ENCODE measurements at regions not wholly inside any gene's neighbourhood (a gene's known extent, or its start where the extent isn't known, plus 50 kb on each side); places are given as distances from the start of the nearest gene placed in this dataset.

DNA sequence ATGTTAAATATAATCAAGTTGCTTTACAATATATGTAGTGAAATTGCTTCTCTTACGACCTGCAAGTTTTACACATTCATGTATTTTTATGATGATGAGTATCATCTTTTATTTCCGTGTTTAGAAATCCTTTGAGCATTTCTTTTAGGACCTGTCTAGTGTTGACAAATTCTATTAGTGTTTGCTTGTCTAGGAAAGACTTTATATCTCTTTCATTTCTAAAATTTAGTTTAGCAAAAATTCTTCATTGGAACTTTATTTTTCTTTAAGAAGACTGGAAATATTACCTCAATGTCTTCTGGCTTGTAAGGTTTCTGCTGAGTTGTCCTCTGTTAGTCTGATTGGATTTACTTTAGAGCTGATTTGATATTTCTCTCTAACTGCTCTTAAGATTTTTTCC is 920.9 kb upstream of the CTNND2 start:
- TF ChIP-seq, protein P1, sequence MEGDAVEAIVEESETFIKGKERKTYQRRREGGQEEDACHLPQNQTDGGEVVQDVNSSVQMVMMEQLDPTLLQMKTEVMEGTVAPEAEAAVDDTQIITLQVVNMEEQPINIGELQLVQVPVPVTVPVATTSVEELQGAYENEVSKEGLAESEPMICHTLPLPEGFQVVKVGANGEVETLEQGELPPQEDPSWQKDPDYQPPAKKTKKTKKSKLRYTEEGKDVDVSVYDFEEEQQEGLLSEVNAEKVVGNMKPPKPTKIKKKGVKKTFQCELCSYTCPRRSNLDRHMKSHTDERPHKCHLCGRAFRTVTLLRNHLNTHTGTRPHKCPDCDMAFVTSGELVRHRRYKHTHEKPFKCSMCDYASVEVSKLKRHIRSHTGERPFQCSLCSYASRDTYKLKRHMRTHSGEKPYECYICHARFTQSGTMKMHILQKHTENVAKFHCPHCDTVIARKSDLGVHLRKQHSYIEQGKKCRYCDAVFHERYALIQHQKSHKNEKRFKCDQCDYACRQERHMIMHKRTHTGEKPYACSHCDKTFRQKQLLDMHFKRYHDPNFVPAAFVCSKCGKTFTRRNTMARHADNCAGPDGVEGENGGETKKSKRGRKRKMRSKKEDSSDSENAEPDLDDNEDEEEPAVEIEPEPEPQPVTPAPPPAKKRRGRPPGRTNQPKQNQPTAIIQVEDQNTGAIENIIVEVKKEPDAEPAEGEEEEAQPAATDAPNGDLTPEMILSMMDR (IDR thresholded peaks at IDR 0.05 in 8 of 11, conservative IDR thresholded peaks at IDR 0.05 in 3 of 11) = no peak
- no peak for TF ChIP-seq POLR2A (IDR thresholded peaks at IDR 0.05)
- TF ChIP-seq POLR2AphosphoS5 (IDR thresholded peaks at IDR 0.05) = no peak
